Glutamatergic neuron (in vitro differentiated cells): ENCODE measurements at regions not wholly inside any gene's neighbourhood (a gene's known extent, or its start where the extent isn't known, plus 50 kb on each side); places are given as distances from the start of the nearest gene placed in this dataset.

Experiments used
- DNase-seq: peaks from one replicate; pipeline ENCODE4 v3.0.0; 2022
- H3K27ac Mint-ChIP-seq: one replicate; pipeline ENCODE4 v1.8.0; 2020; ENCODE audit warnings: mild to moderate bottlenecking, mixed read lengths, inconsistent platforms; ENCODE audit not compliant: unreplicated experiment
- H3K27me3 Mint-ChIP-seq: one replicate; pipeline ENCODE4 v1.8.0; 2020; ENCODE audit warnings: mild to moderate bottlenecking, moderate library complexity, mixed read lengths, inconsistent platforms; ENCODE audit not compliant: unreplicated experiment
- H3K36me3 Mint-ChIP-seq: one replicate; pipeline ENCODE4 v1.8.0; 2020; ENCODE audit warnings: mild to moderate bottlenecking, mixed read lengths, inconsistent platforms; ENCODE audit not compliant: unreplicated experiment
- H3K4me1 Mint-ChIP-seq: one replicate; pipeline ENCODE4 v1.8.0; 2020; ENCODE audit warnings: mild to moderate bottlenecking, low read depth, mixed read lengths, inconsistent platforms; ENCODE audit not compliant: unreplicated experiment
- H3K4me3 Mint-ChIP-seq: one replicate; pipeline ENCODE4 v1.8.0; 2020; ENCODE audit warnings: mild to moderate bottlenecking, mixed read lengths, inconsistent platforms; ENCODE audit not compliant: unreplicated experiment
- H3K9me3 Mint-ChIP-seq: one replicate; pipeline ENCODE4 v1.8.0; 2020; ENCODE audit warnings: mild to moderate bottlenecking, moderate library complexity, mixed read lengths, inconsistent platforms; ENCODE audit not compliant: unreplicated experiment
- CTCF ChIP-seq: fragments of 200-600 bp; sonication (generic); IDR thresholded peaks from one replicate; pipeline ENCODE4 v1.5.0; 2021; ENCODE audit not compliant: partially characterized antibody, unreplicated experiment

- peaks cover 14% of the 10 kb centered on the region for H3K36me3 Mint-ChIP-seq
- TF ChIP-seq CTCF, result no peak
Observed at GRCh38 chr13:83613524-83613923, 268.8 kb downstream of the SLITRK1 start.

GRCh38 chr13:83601539-83601938 is 280.7 kb downstream of the SLITRK1 start:
- no peak overlapping the region for H3K4me3 Mint-ChIP-seq
- no peak for DNase-seq
- H3K27ac Mint-ChIP-seq, result no peak overlapping the region
- no peaks in the 10 kb centered on the region for H3K27me3 Mint-ChIP-seq
- TF ChIP-seq CTCF, result no peak
- H3K4me1 Mint-ChIP-seq, result no peaks in the 10 kb centered on the region
- no peaks in the 10 kb centered on the region for H3K36me3 Mint-ChIP-seq
- no peaks in the 10 kb centered on the region for H3K9me3 Mint-ChIP-seq

More at GRCh38 chr13:83613524-83613923, 268.8 kb downstream of the SLITRK1 start:
- H3K27ac Mint-ChIP-seq, result no peak overlapping the region
- no peak overlapping the region for H3K4me3 Mint-ChIP-seq
- no peaks in the 10 kb centered on the region for H3K4me1 Mint-ChIP-seq
- peaks cover 3% of the 10 kb centered on the region for H3K27me3 Mint-ChIP-seq
- no peak for DNase-seq
- peaks cover 5% of the 10 kb centered on the region for H3K9me3 Mint-ChIP-seq

- no peak overlapping the region for H3K27ac Mint-ChIP-seq
- DNase-seq, result no peak
- no peak for TF ChIP-seq CTCF
- H3K4me1 Mint-ChIP-seq, result no peaks in the 10 kb centered on the region
- H3K4me3 Mint-ChIP-seq, result no peak overlapping the region
- H3K27me3 Mint-ChIP-seq, result no peaks in the 10 kb centered on the region
- no peaks in the 10 kb centered on the region for H3K36me3 Mint-ChIP-seq
- H3K9me3 Mint-ChIP-seq, result no peaks in the 10 kb centered on the region
Observed at GRCh38 chr13:83592095-83592494, 290.2 kb downstream of the SLITRK1 start.

GRCh38 chr13:83589814-83590213 is 292.5 kb downstream of the SLITRK1 start:
- Mint-ChIP-seq H3K4me1 (no peaks in the 10 kb centered on the region), H3K27me3 (no peaks in the 10 kb centered on the region), H3K36me3 (no peaks in the 10 kb centered on the region), H3K27ac (no peak overlapping the region), H3K4me3 (no peak overlapping the region), H3K9me3 (no peaks in the 10 kb centered on the region)
- no peak for DNase-seq
- TF ChIP-seq CTCF, result no peak

GRCh38 chr13:83577183-83577582 is 305.1 kb downstream of the SLITRK1 start:
- Mint-ChIP-seq H3K9me3 (no peaks in the 10 kb centered on the region), H3K27ac (no peak overlapping the region), H3K36me3 (no peaks in the 10 kb centered on the region), H3K27me3 (no peaks in the 10 kb centered on the region), H3K4me3 (no peak overlapping the region), H3K4me1 (no peaks in the 10 kb centered on the region)
- no peak for DNase-seq
- TF ChIP-seq CTCF, result no peak
